ENCODE measurements at regions not wholly inside any gene's neighbourhood (a gene's known extent, or its start where the extent isn't known, plus 50 kb on each side); places are given as distances from the start of the nearest gene placed in this dataset.

DNA sequence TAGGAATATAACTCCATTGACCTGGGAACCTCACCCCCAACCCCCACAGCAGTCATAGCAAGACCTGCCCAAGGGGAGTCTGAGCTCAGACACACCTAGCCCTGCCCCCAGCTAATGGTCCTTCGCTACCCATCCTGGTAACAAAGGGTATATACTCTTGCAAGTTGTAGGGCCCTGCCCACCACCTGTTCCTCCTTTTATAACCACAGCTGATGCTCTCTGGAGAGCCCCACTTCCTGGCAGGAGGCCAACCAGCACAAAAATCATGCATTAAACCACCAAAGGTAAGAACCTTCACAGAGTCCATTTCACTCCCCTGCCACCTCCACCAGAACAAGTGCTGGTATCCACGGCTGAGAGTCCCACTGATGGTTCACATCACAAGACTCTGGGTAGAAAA is 1195.3 kb upstream of the SEMA6A start:
- H3K4me1 ChIP-seq (ENCODE audit: control insufficient read depth, insufficient read depth, low read length) = no peaks in the 10 kb centered on the region
- SMC1A ChIA-PET (ENCODE audit: uncharacterized antibody, unreplicated experiment) = no interaction called here
- H2AFZ ChIP-seq (ENCODE audit: control insufficient read depth, low read depth, low read length) = no peak overlapping the region
- POLR2A ChIA-PET = no interaction called here
- CTCF ChIA-PET = no interaction called here
- H4K20me1 ChIP-seq (ENCODE audit: control insufficient read depth, insufficient read depth) = no peaks in the 10 kb centered on the region
- no peak for ATAC-seq
- no peaks in the 10 kb centered on the region for H3K36me3 ChIP-seq (ENCODE audit: control insufficient read depth in 2 of 2, insufficient read depth in 2 of 2, low read length in 1 of 2)
- no peak overlapping the region for H3K9ac ChIP-seq (ENCODE audit: control insufficient read depth, insufficient read depth, low read length)
- H3K79me2 ChIP-seq (ENCODE audit: control insufficient read depth, insufficient read depth, low read length) = no peaks in the 10 kb centered on the region
- in situ Hi-C loops (cut with MboI) = no loop called here
- WGBS (ENCODE audit: insufficient coverage, insufficient replicate concordance, low lambda C conversion rate, missing lambda C conversion rate) = 15% methylated on average over 2 of the region's 2 CpGs
- H3K27ac ChIP-seq (ENCODE audit: control insufficient read depth, insufficient read depth) = no peak overlapping the region
- no peak overlapping the region for H3K4me2 ChIP-seq (ENCODE audit: control insufficient read depth, insufficient read depth)
- no peak for FAIRE-seq
- RAD21 ChIA-PET (ENCODE audit: unreplicated experiment) = no interaction called here
- H3K9me3 ChIP-seq (replicated peaks; ENCODE audit: control insufficient read depth, insufficient read depth, low read length) = no peaks in the 10 kb centered on the region
- TF ChIP-seq ESRRA (IDR thresholded peaks at IDR 0.05; ENCODE audit: low read length) (no peak), BHLHE40 (IDR thresholded peaks at IDR 0.05; ENCODE audit: borderline replicate concordance in 1 of 2, low read depth in 2 of 2, low read length in 1 of 2) (no peak), E2F4 (IDR thresholded peaks at IDR 0.05; ENCODE audit: low read depth, low read length) (no peak), NRF1 (conservative IDR thresholded peaks at IDR 0.05; ENCODE audit: low read depth, low read length) (no peak), SIN3A (IDR thresholded peaks at IDR 0.05; ENCODE audit: low read depth, low read length) (no peak), NFIC (IDR thresholded peaks at IDR 0.05; ENCODE audit: low read depth, low read length) (no peak), ZBED1 (IDR thresholded peaks at IDR 0.05; ENCODE audit: borderline replicate concordance) (no peak), ATF7 (IDR thresholded peaks at IDR 0.05; ENCODE audit: low read depth) (no peak), NKRF (conservative IDR thresholded peaks at IDR 0.05) (no peak)
- no peak for DNase-seq (ENCODE audit: low read depth, low spot score)
- intact Hi-C loops (cut with micrococcal nuclease; ENCODE audit: unreplicated experiment) = no loop called here
- H3K27me3 ChIP-seq (replicated peaks in 1 of 2; ENCODE audit: control insufficient read depth in 2 of 2, insufficient read depth in 2 of 2, low read length in 1 of 2) = no peaks in the 10 kb centered on the region
- H3K4me3 ChIP-seq = no peak overlapping the region
- BruUV-seq (replicated peaks) = no TSS peak

Measured in GM12878 (cell line).